Kidney epithelial cell (primary cell): ENCODE measurements at regions not wholly inside any gene's neighbourhood (a gene's known extent, or its start where the extent isn't known, plus 50 kb on each side); places are given as distances from the start of the nearest gene placed in this dataset.

Experiments
- DNase-seq: peaks from one replicate; pipeline ENCODE4 v3.0.0-alpha.2; 2010; ENCODE audit warnings: low read depth
- H3K27me3 ChIP-seq: 2 replicates; pipeline ENCODE4 v1.6.0; 2011; ENCODE audit warnings: low read length; ENCODE audit not compliant: control insufficient read depth, insufficient read depth
- H3K36me3 ChIP-seq: 2 replicates; pipeline ENCODE4 v1.5.1; 2011; ENCODE audit warnings: low read length; ENCODE audit not compliant: control insufficient read depth, insufficient read depth
- H3K4me3 ChIP-seq: 2 replicates; pipeline ENCODE4 v1.5.1; 2011; ENCODE audit warnings: low read depth, mild to moderate bottlenecking, control low read depth, low read length
- TF ChIP-seq, protein P1 (sequence below): IDR thresholded peaks from 2 replicates; pipeline ENCODE4 v1.5.1; 2011; ENCODE audit warnings: mild to moderate bottlenecking, moderate library complexity, low read length, control low read depth, inconsistent platforms; ENCODE audit not compliant: insufficient read depth, poor library complexity, severe bottlenecking

DNA sequence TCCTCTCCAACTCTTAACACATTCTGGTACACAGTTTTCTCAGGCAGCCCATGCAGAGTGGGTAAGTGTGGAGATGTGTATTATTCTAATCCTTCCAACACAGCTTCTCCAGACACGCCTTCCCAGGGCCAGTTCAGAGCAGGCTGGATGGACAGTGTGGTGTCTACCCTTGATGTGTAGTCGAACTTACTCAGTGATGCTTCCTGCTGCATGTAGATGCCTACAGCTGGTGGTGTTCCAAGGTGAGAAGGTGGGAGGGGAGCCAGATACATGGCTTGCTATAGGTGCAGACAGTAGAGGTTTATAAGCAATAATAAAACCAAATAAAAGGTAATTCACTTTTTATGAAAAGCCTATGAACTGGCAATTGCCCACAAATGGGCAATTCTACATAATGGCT lies 104.0 kb downstream of the QRSL1 start:
- Histone ChIP-seq H3K27me3 (no peaks in the 10 kb centered on the region), H3K4me3 (no peak overlapping the region), H3K36me3 (no peaks in the 10 kb centered on the region)
- TF ChIP-seq, protein P1, sequence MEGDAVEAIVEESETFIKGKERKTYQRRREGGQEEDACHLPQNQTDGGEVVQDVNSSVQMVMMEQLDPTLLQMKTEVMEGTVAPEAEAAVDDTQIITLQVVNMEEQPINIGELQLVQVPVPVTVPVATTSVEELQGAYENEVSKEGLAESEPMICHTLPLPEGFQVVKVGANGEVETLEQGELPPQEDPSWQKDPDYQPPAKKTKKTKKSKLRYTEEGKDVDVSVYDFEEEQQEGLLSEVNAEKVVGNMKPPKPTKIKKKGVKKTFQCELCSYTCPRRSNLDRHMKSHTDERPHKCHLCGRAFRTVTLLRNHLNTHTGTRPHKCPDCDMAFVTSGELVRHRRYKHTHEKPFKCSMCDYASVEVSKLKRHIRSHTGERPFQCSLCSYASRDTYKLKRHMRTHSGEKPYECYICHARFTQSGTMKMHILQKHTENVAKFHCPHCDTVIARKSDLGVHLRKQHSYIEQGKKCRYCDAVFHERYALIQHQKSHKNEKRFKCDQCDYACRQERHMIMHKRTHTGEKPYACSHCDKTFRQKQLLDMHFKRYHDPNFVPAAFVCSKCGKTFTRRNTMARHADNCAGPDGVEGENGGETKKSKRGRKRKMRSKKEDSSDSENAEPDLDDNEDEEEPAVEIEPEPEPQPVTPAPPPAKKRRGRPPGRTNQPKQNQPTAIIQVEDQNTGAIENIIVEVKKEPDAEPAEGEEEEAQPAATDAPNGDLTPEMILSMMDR = no peak
- no peak for DNase-seq

DNA sequence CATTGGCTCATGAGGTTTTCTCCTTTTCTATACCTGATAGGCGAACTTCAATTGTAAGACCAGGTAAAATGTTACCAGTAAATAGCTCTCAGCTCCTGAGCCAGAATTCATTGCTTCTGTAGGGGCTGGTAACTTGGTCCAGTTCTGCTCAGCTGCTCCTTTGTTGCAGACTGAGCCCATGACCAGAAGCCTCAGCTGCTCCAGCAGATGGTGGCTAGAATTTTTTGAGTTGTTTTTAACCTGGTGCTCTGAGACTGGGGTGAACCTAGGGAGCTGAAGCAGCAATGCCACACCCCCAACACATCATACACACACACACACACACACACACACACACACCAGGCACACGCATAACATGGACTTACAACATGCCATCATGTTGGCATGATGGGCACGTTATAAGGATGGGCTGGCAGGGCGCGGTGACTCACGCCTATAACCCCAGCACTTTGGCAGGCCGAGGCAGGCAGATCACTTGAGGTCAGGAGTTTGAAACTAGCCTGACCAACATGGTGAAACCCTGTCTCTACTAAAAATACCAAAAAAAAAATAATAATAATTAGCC lies 103.1 kb downstream of the QRSL1 start:
- no peak overlapping the region for H3K4me3 ChIP-seq
- no peak for DNase-seq
- no peaks in the 10 kb centered on the region for H3K36me3 ChIP-seq
- TF ChIP-seq, protein P1 = no peak
- H3K27me3 ChIP-seq = no peaks in the 10 kb centered on the region

- no peaks in the 10 kb centered on the region for H3K36me3 ChIP-seq
- H3K27me3 ChIP-seq = no peaks in the 10 kb centered on the region
- TF ChIP-seq, protein P1 = no peak
- no peak overlapping the region for H3K4me3 ChIP-seq
- DNase-seq = no peak
These were observed 102.4 kb downstream of the QRSL1 start for GRCh38 chr6:106731843-106732160.

GRCh38 chr6:106731144-106731842 lies 101.9 kb downstream of the QRSL1 start:
- DNase-seq = peak; percentile 61
- Histone ChIP-seq H3K4me3 (no peak overlapping the region), H3K36me3 (no peaks in the 10 kb centered on the region), H3K27me3 (no peaks in the 10 kb centered on the region)
- TF ChIP-seq, protein P1 = no peak

DNA sequence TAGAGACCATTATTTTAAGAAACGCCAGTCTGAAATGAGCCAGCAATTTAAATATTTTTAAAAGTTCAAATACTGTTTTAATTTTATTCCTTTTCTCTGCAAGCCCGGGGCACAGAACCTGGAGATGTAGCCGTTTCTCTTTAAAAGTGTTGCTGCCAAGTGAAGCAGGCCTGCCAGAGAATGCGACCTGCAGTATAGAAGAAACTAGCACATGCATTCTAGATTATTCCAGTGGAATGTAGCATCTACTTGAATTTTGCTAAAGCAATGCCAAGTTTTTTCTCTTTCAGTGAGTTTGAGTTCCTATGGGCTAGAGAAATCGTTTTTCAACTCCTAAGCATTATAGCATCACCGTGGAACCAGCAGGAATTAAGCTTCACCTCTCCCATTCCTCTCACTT lies 101.3 kb downstream of the QRSL1 start:
- no peaks in the 10 kb centered on the region for H3K27me3 ChIP-seq
- TF ChIP-seq, protein P1 = no peak
- no peaks in the 10 kb centered on the region for H3K36me3 ChIP-seq

DNA sequence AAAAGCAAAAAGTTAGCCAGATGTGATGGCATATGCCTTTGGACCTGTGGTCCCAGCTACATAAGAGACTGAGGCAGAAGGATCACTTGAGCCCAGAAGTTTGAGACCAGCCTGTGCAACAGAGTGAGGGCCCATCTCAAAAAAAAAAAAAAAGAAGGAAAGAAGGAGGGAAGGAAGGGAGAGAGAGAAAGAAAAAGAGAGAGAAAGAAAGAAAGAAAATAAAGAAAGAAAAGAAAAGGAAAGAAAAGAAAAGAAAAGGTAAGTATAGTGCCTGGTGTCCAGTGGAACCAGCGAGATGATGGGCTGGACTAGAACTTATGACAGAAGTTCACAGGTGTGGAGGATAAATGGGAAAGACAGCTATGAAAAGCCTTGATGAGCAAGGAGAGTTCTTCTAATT lies 100.9 kb downstream of the QRSL1 start:
- no peaks in the 10 kb centered on the region for H3K27me3 ChIP-seq

More for the DNA sequence above, 101.3 kb downstream of the QRSL1 start:
- no peak overlapping the region for H3K4me3 ChIP-seq
- DNase-seq = no peak

More for the DNA sequence above, 100.9 kb downstream of the QRSL1 start:
- Histone ChIP-seq H3K36me3 (no peaks in the 10 kb centered on the region), H3K4me3 (no peak overlapping the region)
- DNase-seq = no peak
- TF ChIP-seq, protein P1 = no peak
